Testis (tissue), 2 donors: ENCODE measurements at regions not wholly inside any gene's neighbourhood (a gene's known extent, or its start where the extent isn't known, plus 50 kb on each side); places are given as distances from the start of the nearest gene placed in this dataset.

ENCODE experiments used
- DNase-seq: peaks from one replicate; pipeline ENCODE4 v3.0.0-alpha.2; 2019
- H3K27ac ChIP-seq, 2 donors: fragments of 200-600 bp; sonication (generic); one replicate each; pipeline ENCODE4 v1.5.1; 2019
- H3K27me3 ChIP-seq: fragments of 200-600 bp; sonication (generic); one replicate; pipeline ENCODE4 v1.5.1; 2019
- H3K36me3 ChIP-seq: fragments of 200-600 bp; sonication (generic); one replicate; pipeline ENCODE4 v1.5.1; 2017; ENCODE audit warnings: low read depth; ENCODE audit errors: missing control alignments
- H3K4me1 ChIP-seq: fragments of 200-600 bp; sonication (generic); one replicate; pipeline ENCODE4 v1.5.1; 2019
- H3K4me3 ChIP-seq, 2 donors: fragments of 200-600 bp; sonication (generic); one replicate each; pipeline ENCODE4 v1.5.1; 2017 to 2019
- H3K9me3 ChIP-seq: fragments of 200-600 bp; sonication (generic); one replicate; pipeline ENCODE4 v1.5.1; 2017
- CTCF ChIP-seq, 3 experiments: fragments of 450-650 bp in 2 of 3; fragments of 200-600 bp in 1 of 3; sonication (generic) in 1 of 3; IDR thresholded peaks; one replicate each; pipeline ENCODE4 v1.5.1; 2016 to 2019; ENCODE audit warnings: antibody characterized with exemption in 3 of 3, mild to moderate bottlenecking in 2 of 3, moderate library complexity in 1 of 3
- POLR2A ChIP-seq: fragments of 450-650 bp; IDR thresholded peaks from one replicate; pipeline ENCODE4 v1.6.1; 2017; ENCODE audit warnings: antibody characterized with exemption, mild to moderate bottlenecking, moderate library complexity
- WGBS, 2 donors: methylation state at CpG; one replicate each; pipeline ENCODE4 v1.1.5; 2018; 5-methylcytosine and 5-hydroxymethylcytosine counted together
- intact Hi-C: fragments of 100-400 bp; cut with DNase I; formaldehyde crosslinking; loops from one replicate; pipeline ENCODE4 v1.15.1; 2023; ENCODE audit warnings: low total_unique reads

- DNase-seq = no peak
- 54 to 70% methylated on average over 2 of the region's 2 CpGs for WGBS, 2 donors
- Histone ChIP-seq H3K36me3 (no peaks in the 10 kb centered on the region), H3K9me3 (no peaks in the 10 kb centered on the region), H3K4me3 (no peak overlapping the region), H3K4me1 (no peaks in the 10 kb centered on the region), H3K27ac (no peak overlapping the region), H3K27me3 (no peaks in the 10 kb centered on the region)
- TF ChIP-seq POLR2A (no peak), CTCF (IDR thresholded peaks at IDR 0.05) (no peak)
- intact Hi-C loops = no loop called here
Observed at GRCh38 chr18:57969824-57970223, 74.2 kb upstream of the NEDD4L start.

GRCh38 chr18:57965246-57965645, 78.8 kb upstream of the NEDD4L start:
- intact Hi-C loops = no loop called here
- Histone ChIP-seq H3K27me3 (no peaks in the 10 kb centered on the region), H3K36me3 (no peaks in the 10 kb centered on the region), H3K27ac (no peak overlapping the region), H3K4me3 (no peak overlapping the region), H3K9me3 (no peaks in the 10 kb centered on the region), H3K4me1 (no peaks in the 10 kb centered on the region)
- 90% methylated on average over 6 of the region's 6 CpGs for WGBS, 2 donors
- no peak for DNase-seq
- TF ChIP-seq POLR2A (no peak), CTCF (IDR thresholded peaks at IDR 0.05) (no peak)

- no peak overlapping the region for H3K4me3 ChIP-seq
- WGBS, 2 donors = 84 to 92% methylated on average over 1 of the region's 1 CpG
- H3K27ac ChIP-seq = no peak overlapping the region
- no peaks in the 10 kb centered on the region for H3K27me3 ChIP-seq
- H3K4me1 ChIP-seq = no peaks in the 10 kb centered on the region
- TF ChIP-seq CTCF (IDR thresholded peaks at IDR 0.05) = no peak
- no peak for TF ChIP-seq POLR2A
- no peaks in the 10 kb centered on the region for H3K9me3 ChIP-seq
- intact Hi-C loops = no loop called here
- no peak for DNase-seq
- H3K36me3 ChIP-seq = no peaks in the 10 kb centered on the region
Observed at GRCh38 chr18:57961876-57962505, 82.0 kb upstream of the NEDD4L start.

- intact Hi-C loops = no loop called here
- H3K27ac ChIP-seq = no peak overlapping the region
- H3K36me3 ChIP-seq = no peaks in the 10 kb centered on the region
- no peak overlapping the region for H3K4me3 ChIP-seq
- no peaks in the 10 kb centered on the region for H3K4me1 ChIP-seq
- TF ChIP-seq CTCF (IDR thresholded peaks at IDR 0.05) = no peak
- no peak for TF ChIP-seq POLR2A
- no peaks in the 10 kb centered on the region for H3K9me3 ChIP-seq
- DNase-seq = no peak
- H3K27me3 ChIP-seq = no peaks in the 10 kb centered on the region
Observed at GRCh38 chr18:57961411-57961810, 82.6 kb upstream of the NEDD4L start.

- 65 to 75% methylated on average over 3 of the region's 3 CpGs for WGBS, 2 donors
- Histone ChIP-seq H3K4me1 (no peaks in the 10 kb centered on the region), H3K9me3 (no peaks in the 10 kb centered on the region), H3K4me3 (no peak overlapping the region), H3K36me3 (no peaks in the 10 kb centered on the region), H3K27me3 (no peaks in the 10 kb centered on the region), H3K27ac (no peak overlapping the region)
- no peak for TF ChIP-seq POLR2A
- TF ChIP-seq CTCF (IDR thresholded peaks at IDR 0.05) = no peak
- intact Hi-C loops = no loop called here
- peak; percentile 28 for DNase-seq
Observed at GRCh38 chr18:57959278-57959677, 84.7 kb upstream of the NEDD4L start.
